ENCODE measurements at regions not wholly inside any gene's neighbourhood (a gene's known extent, or its start where the extent isn't known, plus 50 kb on each side); places are given as distances from the start of the nearest gene placed in this dataset.

DNA sequence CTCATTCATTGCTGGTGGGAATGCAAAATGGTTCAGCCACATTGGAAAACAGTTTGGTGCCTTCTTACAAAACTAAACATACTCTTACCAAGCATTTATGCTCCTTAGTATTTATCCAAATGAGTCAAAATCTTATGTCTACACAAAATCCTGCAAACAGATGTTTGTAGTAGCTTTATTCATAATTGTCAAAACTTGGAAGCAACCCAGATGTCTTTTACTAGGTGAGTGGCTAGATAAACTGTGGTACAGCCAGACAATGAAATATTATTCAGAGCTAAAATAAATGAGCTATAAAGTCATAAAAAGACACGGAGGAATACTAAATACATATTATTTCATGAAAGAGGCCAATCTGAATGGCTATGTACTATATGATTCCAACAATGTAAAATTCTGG is 709.5 kb downstream of the NSUN3 start:
- Histone ChIP-seq H3K4me3 (no peak overlapping the region), H3K9ac (ENCODE audit: insufficient read length) (no peak overlapping the region), H3K36me3 (ENCODE audit: insufficient read depth, low read length) (no peaks in the 10 kb centered on the region), H3K9me3 (ENCODE audit: low read depth, low read length) (no peaks in the 10 kb centered on the region), H3K27ac (no peak overlapping the region)
- no peak for DNase-seq (ENCODE audit: low read depth, low spot score)
- no peak for TF ChIP-seq POLR2AphosphoS5 (IDR thresholded peaks at IDR 0.05; ENCODE audit: borderline replicate concordance, low read depth, low read length)
- no peak for TF ChIP-seq FOXP2 (optimal IDR thresholded peaks at IDR 0.05; ENCODE audit: control extremely low read depth, extremely low read length, insufficient read depth)
- no peak for TF ChIP-seq EZH2 (IDR thresholded peaks at IDR 0.05)

DNA sequence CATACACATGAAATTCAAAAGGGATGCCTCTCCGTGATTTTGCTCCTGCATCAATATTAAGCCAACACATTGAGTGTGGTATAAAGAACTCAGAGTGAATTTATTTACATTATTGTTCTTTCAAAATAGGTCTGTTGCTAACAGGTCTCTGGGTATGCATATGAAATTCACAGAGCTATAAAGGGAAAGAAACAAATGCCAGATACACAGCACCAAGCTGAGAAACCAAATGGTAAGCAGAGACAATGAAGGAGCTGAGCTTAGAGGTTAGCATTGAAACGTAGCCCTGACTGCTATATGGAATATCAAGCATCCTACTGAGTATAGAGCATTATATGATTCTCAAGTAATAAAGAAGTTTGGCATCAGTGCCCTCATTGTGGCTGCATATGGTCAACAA is 712.9 kb downstream of the NSUN3 start:
- DNase-seq (ENCODE audit: low read depth, low spot score) = no peak
- no peak overlapping the region for H3K4me3 ChIP-seq
- no peak overlapping the region for H3K9ac ChIP-seq (ENCODE audit: insufficient read length)

DNA sequence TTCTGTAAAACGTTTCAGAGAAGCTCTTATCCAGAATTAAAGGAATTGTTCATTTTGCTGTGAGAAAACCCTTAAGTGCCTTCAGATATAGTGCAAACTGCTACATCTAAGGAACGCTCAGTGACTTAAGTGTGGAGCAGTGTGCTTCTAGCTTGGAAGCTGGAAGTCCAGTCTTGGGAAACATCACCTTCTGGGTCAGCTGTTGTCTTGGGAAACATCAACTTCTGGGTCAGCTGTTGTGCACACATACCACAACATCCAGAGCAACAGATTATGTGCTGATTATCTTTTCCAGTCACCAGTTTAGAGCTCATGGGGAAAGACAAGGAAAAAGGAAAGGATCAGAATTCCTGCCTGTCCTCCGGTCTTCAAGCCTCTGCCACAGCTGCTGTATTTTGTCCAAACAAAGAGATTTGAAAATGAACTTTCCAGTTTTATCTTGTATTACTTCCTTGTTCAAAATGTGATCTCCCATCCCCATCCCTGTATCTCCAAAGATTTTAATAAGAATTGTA is 713.6 kb downstream of the NSUN3 start:
- H3K27ac ChIP-seq = no peak overlapping the region
- no peak for DNase-seq (ENCODE audit: low read depth, low spot score)
- no peak overlapping the region for H3K4me3 ChIP-seq
- H3K9me3 ChIP-seq (ENCODE audit: low read depth, low read length) = no peaks in the 10 kb centered on the region
- no peak overlapping the region for H3K9ac ChIP-seq (ENCODE audit: insufficient read length)
- H3K36me3 ChIP-seq (ENCODE audit: insufficient read depth, low read length) = no peaks in the 10 kb centered on the region
- no peak for TF ChIP-seq FOXP2 (optimal IDR thresholded peaks at IDR 0.05; ENCODE audit: control extremely low read depth, extremely low read length, insufficient read depth)
- TF ChIP-seq EZH2 (IDR thresholded peaks at IDR 0.05) = no peak
- TF ChIP-seq POLR2AphosphoS5 (IDR thresholded peaks at IDR 0.05; ENCODE audit: borderline replicate concordance, low read depth, low read length) = no peak

More for the DNA sequence above, 712.9 kb downstream of the NSUN3 start:
- H3K9me3 ChIP-seq (ENCODE audit: low read depth, low read length) = no peaks in the 10 kb centered on the region
- H3K36me3 ChIP-seq (ENCODE audit: insufficient read depth, low read length) = no peaks in the 10 kb centered on the region
- no peak overlapping the region for H3K27ac ChIP-seq
- no peak for TF ChIP-seq FOXP2 (optimal IDR thresholded peaks at IDR 0.05; ENCODE audit: control extremely low read depth, extremely low read length, insufficient read depth)
- TF ChIP-seq EZH2 (IDR thresholded peaks at IDR 0.05) = no peak
- TF ChIP-seq POLR2AphosphoS5 (IDR thresholded peaks at IDR 0.05; ENCODE audit: borderline replicate concordance, low read depth, low read length) = no peak

DNA sequence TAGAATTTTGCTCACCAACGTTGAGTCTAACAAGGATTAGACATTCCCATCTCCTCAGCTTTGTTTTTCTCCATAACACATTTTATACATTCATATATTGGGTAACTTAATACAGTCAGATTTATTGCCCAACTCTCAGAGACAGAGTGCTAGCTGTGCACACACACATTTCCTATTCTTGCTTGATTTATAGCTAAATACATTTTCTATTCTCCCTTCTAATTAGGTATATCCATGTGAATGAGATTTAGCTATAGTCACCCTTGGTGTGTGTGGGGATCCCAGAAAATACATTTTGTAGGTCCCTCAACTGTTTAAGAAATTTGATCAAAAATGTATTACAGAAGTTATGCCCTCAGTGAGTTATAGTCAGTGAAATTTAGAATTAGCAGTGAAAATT is 715.4 kb downstream of the NSUN3 start:
- H3K4me3 ChIP-seq = no peak overlapping the region
- no peaks in the 10 kb centered on the region for H3K9me3 ChIP-seq (ENCODE audit: low read depth, low read length)
- H3K9ac ChIP-seq (ENCODE audit: insufficient read length) = no peak overlapping the region
- no peak overlapping the region for H3K27ac ChIP-seq
- TF ChIP-seq FOXP2 (optimal IDR thresholded peaks at IDR 0.05; ENCODE audit: control extremely low read depth, extremely low read length, insufficient read depth) (no peak), POLR2AphosphoS5 (IDR thresholded peaks at IDR 0.05; ENCODE audit: borderline replicate concordance, low read depth, low read length) (no peak)
- H3K36me3 ChIP-seq (ENCODE audit: insufficient read depth, low read length) = no peaks in the 10 kb centered on the region
- no peak for DNase-seq (ENCODE audit: low read depth, low spot score)

DNA sequence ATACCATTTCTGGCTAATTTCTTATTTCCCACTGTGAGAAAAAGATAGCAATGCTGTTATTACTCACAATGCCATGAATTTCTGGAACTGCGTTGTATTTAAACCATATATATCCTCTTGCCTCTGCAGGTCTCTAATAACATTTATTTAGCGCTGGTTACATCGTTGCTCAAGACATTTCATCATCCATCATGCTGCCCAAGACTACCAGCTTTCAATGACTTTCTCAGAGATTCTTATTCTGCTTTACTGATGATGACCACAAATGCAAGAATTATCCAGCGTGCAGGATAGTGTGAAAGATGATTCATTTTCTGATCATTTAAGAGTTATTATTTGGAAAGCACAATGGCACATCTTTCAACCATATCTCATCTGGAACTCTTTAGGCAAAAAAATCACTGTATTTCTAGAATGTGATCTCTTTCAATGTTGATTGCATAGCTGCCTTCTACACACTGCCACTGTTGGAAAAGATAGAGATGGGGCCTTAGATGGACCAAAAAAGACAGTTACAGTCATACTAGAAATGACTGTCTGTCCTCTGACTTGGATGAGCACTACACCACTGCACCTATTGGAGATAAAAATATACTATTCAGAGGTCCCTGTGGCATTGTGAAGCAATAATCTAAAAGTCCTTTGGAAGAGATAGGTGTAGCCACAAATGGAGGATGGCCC is 716.1 kb downstream of the NSUN3 start:
- no peak for TF ChIP-seq EZH2 (IDR thresholded peaks at IDR 0.05)
- no peak for TF ChIP-seq POLR2AphosphoS5 (IDR thresholded peaks at IDR 0.05; ENCODE audit: borderline replicate concordance, low read depth, low read length)
- no peak for TF ChIP-seq FOXP2 (optimal IDR thresholded peaks at IDR 0.05; ENCODE audit: control extremely low read depth, extremely low read length, insufficient read depth)
- no peaks in the 10 kb centered on the region for H3K9me3 ChIP-seq (ENCODE audit: low read depth, low read length)
- no peak for DNase-seq (ENCODE audit: low read depth, low spot score)

DNA sequence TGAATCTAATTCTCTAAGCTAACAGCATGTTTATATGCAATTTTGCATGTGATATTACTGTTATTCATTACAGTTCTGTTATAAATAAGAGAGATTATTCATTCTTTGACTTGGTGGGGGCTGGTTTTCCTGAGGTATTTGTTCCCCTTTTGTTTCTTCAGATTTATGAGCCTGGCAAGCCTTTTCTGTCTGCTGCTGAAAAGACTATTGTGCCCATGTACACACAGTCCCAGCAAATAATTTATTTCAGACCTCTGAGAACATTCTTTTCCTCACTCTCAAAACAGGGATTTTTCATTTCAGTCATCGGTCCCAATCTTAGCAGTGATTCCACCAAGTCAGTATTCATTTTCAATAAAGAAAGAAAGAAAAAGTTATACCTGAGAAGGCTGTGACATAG is 716.8 kb downstream of the NSUN3 start:
- no peak for TF ChIP-seq POLR2AphosphoS5 (IDR thresholded peaks at IDR 0.05; ENCODE audit: borderline replicate concordance, low read depth, low read length)
- no peak for TF ChIP-seq FOXP2 (optimal IDR thresholded peaks at IDR 0.05; ENCODE audit: control extremely low read depth, extremely low read length, insufficient read depth)
- no peak for TF ChIP-seq EZH2 (IDR thresholded peaks at IDR 0.05)
- Histone ChIP-seq H3K36me3 (ENCODE audit: insufficient read depth, low read length) (no peaks in the 10 kb centered on the region), H3K27ac (no peak overlapping the region), H3K9ac (ENCODE audit: insufficient read length) (no peak overlapping the region), H3K9me3 (ENCODE audit: low read depth, low read length) (no peaks in the 10 kb centered on the region), H3K4me3 (no peak overlapping the region)
- DNase-seq (ENCODE audit: low read depth, low spot score) = no peak

More for the DNA sequence above, 716.1 kb downstream of the NSUN3 start:
- H3K27ac ChIP-seq = no peak overlapping the region
- H3K4me3 ChIP-seq = no peak overlapping the region
- H3K36me3 ChIP-seq (ENCODE audit: insufficient read depth, low read length) = no peaks in the 10 kb centered on the region
- H3K9ac ChIP-seq (ENCODE audit: insufficient read length) = no peak overlapping the region

DNA sequence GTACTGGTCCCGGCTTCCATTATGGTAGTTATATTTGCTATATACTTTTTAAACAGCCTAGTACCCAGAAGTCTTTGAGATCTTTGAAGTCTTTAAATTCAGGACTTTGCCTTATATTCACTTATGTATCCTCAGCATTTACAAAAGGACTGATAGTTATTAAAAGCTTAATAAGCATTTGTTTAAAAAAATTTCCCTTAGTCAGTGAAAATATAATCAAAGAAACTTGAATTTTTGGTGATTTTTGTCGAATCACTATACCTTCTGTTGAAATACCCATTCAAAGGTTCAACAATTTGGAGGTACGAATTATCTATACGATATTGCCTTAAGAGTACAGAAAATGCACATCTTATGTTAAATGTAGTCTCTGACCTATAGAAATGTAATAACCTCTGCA is 721.4 kb downstream of the NSUN3 start:
- TF ChIP-seq POLR2AphosphoS5 (IDR thresholded peaks at IDR 0.05; ENCODE audit: borderline replicate concordance, low read depth, low read length) = no peak
- TF ChIP-seq EZH2 (IDR thresholded peaks at IDR 0.05) = no peak
- TF ChIP-seq FOXP2 (optimal IDR thresholded peaks at IDR 0.05; ENCODE audit: control extremely low read depth, extremely low read length, insufficient read depth) = no peak
- DNase-seq (ENCODE audit: low read depth, low spot score) = no peak

DNA sequence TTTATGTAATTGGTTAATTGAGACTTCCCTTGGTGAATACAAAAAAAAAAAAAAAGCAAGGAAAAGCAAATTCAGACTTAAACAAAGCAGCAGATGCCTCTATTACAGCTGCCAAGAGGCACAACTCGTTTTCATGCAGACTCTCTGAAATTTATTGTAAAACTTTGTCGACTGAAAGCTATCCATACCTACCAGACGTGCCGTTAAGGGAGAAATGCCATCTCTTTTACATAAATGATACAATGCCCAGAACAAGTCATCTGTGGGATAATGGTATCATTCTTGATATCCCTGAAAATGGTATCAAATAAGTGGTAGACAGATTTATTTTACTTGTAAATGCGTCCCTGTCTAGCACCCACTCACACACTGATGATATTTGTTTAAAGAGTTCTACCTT is 724.2 kb downstream of the NSUN3 start:
- Histone ChIP-seq H3K36me3 (ENCODE audit: insufficient read depth, low read length) (no peaks in the 10 kb centered on the region), H3K9ac (ENCODE audit: insufficient read length) (no peak overlapping the region), H3K4me3 (no peak overlapping the region), H3K9me3 (ENCODE audit: low read depth, low read length) (no peaks in the 10 kb centered on the region), H3K27ac (no peak overlapping the region)
- no peak for DNase-seq (ENCODE audit: low read depth, low spot score)
- TF ChIP-seq POLR2AphosphoS5 (IDR thresholded peaks at IDR 0.05; ENCODE audit: borderline replicate concordance, low read depth, low read length) = no peak
- no peak for TF ChIP-seq FOXP2 (optimal IDR thresholded peaks at IDR 0.05; ENCODE audit: control extremely low read depth, extremely low read length, insufficient read depth)
- no peak for TF ChIP-seq EZH2 (IDR thresholded peaks at IDR 0.05)

More for the DNA sequence above, 721.4 kb downstream of the NSUN3 start:
- Histone ChIP-seq H3K27ac (no peak overlapping the region), H3K9ac (ENCODE audit: insufficient read length) (no peak overlapping the region), H3K9me3 (ENCODE audit: low read depth, low read length) (no peaks in the 10 kb centered on the region), H3K4me3 (no peak overlapping the region), H3K36me3 (ENCODE audit: insufficient read depth, low read length) (no peaks in the 10 kb centered on the region)

Measured in SK-N-MC (cell line).